ENCODE measurements at regions not wholly inside any gene's neighbourhood (a gene's known extent, or its start where the extent isn't known, plus 50 kb on each side); places are given as distances from the start of the nearest gene placed in this dataset.

GRCh38 chr4:31783311-31783710 lies 1063.1 kb downstream of the PCDH7 start:
- no peak overlapping the region for H3K4me3 ChIP-seq (ENCODE audit: low read length, poor library complexity, severe bottlenecking)
- H3K9ac ChIP-seq (ENCODE audit: low read depth, low read length, poor library complexity, severe bottlenecking), result no peak overlapping the region
- H3K9me2 ChIP-seq (replicated peaks; ENCODE audit: low read depth, low read length), result no peaks in the 10 kb centered on the region
- H3K4me2 ChIP-seq (ENCODE audit: low read depth, low read length, poor library complexity, severe bottlenecking), result no peak overlapping the region
- H2AFZ ChIP-seq (ENCODE audit: low read length), result no peak overlapping the region
- no peaks in the 10 kb centered on the region for H4K20me1 ChIP-seq (ENCODE audit: insufficient read depth, low read length, poor library complexity, severe bottlenecking)
- H3K9me3 ChIP-seq (ENCODE audit: insufficient read depth, low read depth, low read length), result no peaks in the 10 kb centered on the region
- no peaks in the 10 kb centered on the region for H3K79me2 ChIP-seq (ENCODE audit: insufficient read depth, low read length)
- H3K4me1 ChIP-seq (ENCODE audit: insufficient read depth, low read length, poor library complexity, severe bottlenecking), result no peaks in the 10 kb centered on the region
- H3K36me3 ChIP-seq (ENCODE audit: insufficient read depth, low read length), result no peaks in the 10 kb centered on the region
- TF ChIP-seq CTCF (conservative IDR thresholded peaks at IDR 0.05; ENCODE audit: low read length) (no peak), EZH2phosphoT487 (IDR thresholded peaks at IDR 0.05; ENCODE audit: borderline replicate concordance) (no peak)
- no peaks in the 10 kb centered on the region for H3F3A ChIP-seq (ENCODE audit: low read depth)
- H3K27me3 ChIP-seq (ENCODE audit: insufficient read depth, low read length, poor library complexity, severe bottlenecking), result no peaks in the 10 kb centered on the region

GRCh38 chr4:31784558-31784957 lies 1064.4 kb downstream of the PCDH7 start:
- no peaks in the 10 kb centered on the region for H3K9me3 ChIP-seq (ENCODE audit: insufficient read depth, low read depth, low read length)
- no peaks in the 10 kb centered on the region for H3K36me3 ChIP-seq (ENCODE audit: insufficient read depth, low read length)
- no peak overlapping the region for H3K4me2 ChIP-seq (ENCODE audit: low read depth, low read length, poor library complexity, severe bottlenecking)
- no peaks in the 10 kb centered on the region for H3K9me2 ChIP-seq (replicated peaks; ENCODE audit: low read depth, low read length)
- H3K4me3 ChIP-seq (ENCODE audit: low read length, poor library complexity, severe bottlenecking), result no peak overlapping the region
- H3F3A ChIP-seq (ENCODE audit: low read depth), result no peaks in the 10 kb centered on the region
- no peaks in the 10 kb centered on the region for H3K27me3 ChIP-seq (ENCODE audit: insufficient read depth, low read length, poor library complexity, severe bottlenecking)
- H3K79me2 ChIP-seq (ENCODE audit: insufficient read depth, low read length), result no peaks in the 10 kb centered on the region
- H3K4me1 ChIP-seq (ENCODE audit: insufficient read depth, low read length, poor library complexity, severe bottlenecking), result no peaks in the 10 kb centered on the region
- no peak overlapping the region for H2AFZ ChIP-seq (ENCODE audit: low read length)
- H4K20me1 ChIP-seq (ENCODE audit: insufficient read depth, low read length, poor library complexity, severe bottlenecking), result no peaks in the 10 kb centered on the region
- H3K9ac ChIP-seq (ENCODE audit: low read depth, low read length, poor library complexity, severe bottlenecking), result no peak overlapping the region
- no peak for TF ChIP-seq EZH2phosphoT487 (IDR thresholded peaks at IDR 0.05; ENCODE audit: borderline replicate concordance)

GRCh38 chr4:31787701-31788100 lies 1067.5 kb downstream of the PCDH7 start:
- Histone ChIP-seq H2AFZ (ENCODE audit: low read length) (no peak overlapping the region), H3K9me3 (ENCODE audit: insufficient read depth, low read depth, low read length) (no peaks in the 10 kb centered on the region), H3K79me2 (ENCODE audit: insufficient read depth, low read length) (no peaks in the 10 kb centered on the region), H3K27me3 (ENCODE audit: insufficient read depth, low read length, poor library complexity, severe bottlenecking) (no peaks in the 10 kb centered on the region), H4K20me1 (ENCODE audit: insufficient read depth, low read length, poor library complexity, severe bottlenecking) (no peaks in the 10 kb centered on the region), H3F3A (ENCODE audit: low read depth) (no peaks in the 10 kb centered on the region), H3K4me2 (ENCODE audit: low read depth, low read length, poor library complexity, severe bottlenecking) (no peak overlapping the region), H3K9ac (ENCODE audit: low read depth, low read length, poor library complexity, severe bottlenecking) (no peak overlapping the region), H3K36me3 (ENCODE audit: insufficient read depth, low read length) (no peaks in the 10 kb centered on the region), H3K4me1 (ENCODE audit: insufficient read depth, low read length, poor library complexity, severe bottlenecking) (no peaks in the 10 kb centered on the region), H3K9me2 (replicated peaks; ENCODE audit: low read depth, low read length) (no peaks in the 10 kb centered on the region), H3K4me3 (ENCODE audit: low read length, poor library complexity, severe bottlenecking) (no peak overlapping the region)
- TF ChIP-seq CTCF (conservative IDR thresholded peaks at IDR 0.05; ENCODE audit: low read length) (no peak), EZH2phosphoT487 (IDR thresholded peaks at IDR 0.05; ENCODE audit: borderline replicate concordance) (no peak)

GRCh38 chr4:31788676-31789075 lies 1068.5 kb downstream of the PCDH7 start:
- Histone ChIP-seq H3K79me2 (ENCODE audit: insufficient read depth, low read length) (no peaks in the 10 kb centered on the region), H2AFZ (ENCODE audit: low read length) (no peak overlapping the region), H3F3A (ENCODE audit: low read depth) (no peaks in the 10 kb centered on the region), H3K9ac (ENCODE audit: low read depth, low read length, poor library complexity, severe bottlenecking) (no peak overlapping the region), H3K4me2 (ENCODE audit: low read depth, low read length, poor library complexity, severe bottlenecking) (no peak overlapping the region), H3K9me3 (ENCODE audit: insufficient read depth, low read depth, low read length) (no peaks in the 10 kb centered on the region), H3K9me2 (replicated peaks; ENCODE audit: low read depth, low read length) (no peaks in the 10 kb centered on the region), H3K4me3 (ENCODE audit: low read length, poor library complexity, severe bottlenecking) (no peak overlapping the region), H4K20me1 (ENCODE audit: insufficient read depth, low read length, poor library complexity, severe bottlenecking) (no peaks in the 10 kb centered on the region), H3K36me3 (ENCODE audit: insufficient read depth, low read length) (no peaks in the 10 kb centered on the region), H3K27me3 (ENCODE audit: insufficient read depth, low read length, poor library complexity, severe bottlenecking) (no peaks in the 10 kb centered on the region), H3K4me1 (ENCODE audit: insufficient read depth, low read length, poor library complexity, severe bottlenecking) (no peaks in the 10 kb centered on the region)
- TF ChIP-seq CTCF (conservative IDR thresholded peaks at IDR 0.05; ENCODE audit: low read length) (no peak), EZH2phosphoT487 (IDR thresholded peaks at IDR 0.05; ENCODE audit: borderline replicate concordance) (no peak)

All from Loucy (cell line).